ENCODE measurements at regions not wholly inside any gene's neighbourhood (a gene's known extent, or its start where the extent isn't known, plus 50 kb on each side); places are given as distances from the start of the nearest gene placed in this dataset.

DNA sequence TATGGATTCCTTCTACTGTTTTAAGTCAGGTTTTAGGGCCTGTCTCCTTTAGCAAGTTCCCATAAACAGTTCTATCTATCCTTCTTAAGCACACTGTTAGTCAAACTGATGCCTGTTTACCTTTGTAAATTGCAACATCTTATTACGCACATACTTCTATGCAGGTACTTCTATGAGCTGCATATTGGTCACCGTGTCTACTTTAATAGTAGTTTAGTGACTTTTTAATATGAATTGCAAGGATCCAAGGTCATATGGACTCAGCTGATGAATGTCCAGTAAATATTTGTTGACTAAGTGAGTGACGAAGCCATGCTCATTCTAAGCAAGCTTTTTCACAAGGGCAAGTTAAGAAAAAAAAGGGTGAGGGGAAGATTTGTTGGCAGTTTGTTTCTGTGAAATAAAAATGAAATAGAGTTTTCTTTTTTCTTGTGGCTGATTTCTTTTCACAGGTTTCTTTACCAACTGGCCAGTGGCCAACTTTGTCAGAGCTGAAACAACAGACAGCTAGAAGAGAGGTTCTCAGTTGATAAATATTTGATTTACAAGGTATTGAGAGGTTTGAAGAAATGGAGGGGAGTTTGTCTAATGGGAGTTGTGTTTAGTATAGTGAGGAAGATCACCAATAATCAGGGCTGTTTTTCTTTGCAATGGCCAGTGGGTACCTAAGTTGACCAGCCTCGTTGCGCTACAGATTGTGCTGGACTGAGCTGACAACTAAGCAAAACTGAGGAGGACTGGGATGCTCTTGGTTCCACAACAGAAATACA, 141.1 kb downstream of the SLC15A5 start:
- TF ChIP-seq POLR2A (IDR thresholded peaks at IDR 0.05) = no peak
- TF ChIP-seq, protein P1, sequence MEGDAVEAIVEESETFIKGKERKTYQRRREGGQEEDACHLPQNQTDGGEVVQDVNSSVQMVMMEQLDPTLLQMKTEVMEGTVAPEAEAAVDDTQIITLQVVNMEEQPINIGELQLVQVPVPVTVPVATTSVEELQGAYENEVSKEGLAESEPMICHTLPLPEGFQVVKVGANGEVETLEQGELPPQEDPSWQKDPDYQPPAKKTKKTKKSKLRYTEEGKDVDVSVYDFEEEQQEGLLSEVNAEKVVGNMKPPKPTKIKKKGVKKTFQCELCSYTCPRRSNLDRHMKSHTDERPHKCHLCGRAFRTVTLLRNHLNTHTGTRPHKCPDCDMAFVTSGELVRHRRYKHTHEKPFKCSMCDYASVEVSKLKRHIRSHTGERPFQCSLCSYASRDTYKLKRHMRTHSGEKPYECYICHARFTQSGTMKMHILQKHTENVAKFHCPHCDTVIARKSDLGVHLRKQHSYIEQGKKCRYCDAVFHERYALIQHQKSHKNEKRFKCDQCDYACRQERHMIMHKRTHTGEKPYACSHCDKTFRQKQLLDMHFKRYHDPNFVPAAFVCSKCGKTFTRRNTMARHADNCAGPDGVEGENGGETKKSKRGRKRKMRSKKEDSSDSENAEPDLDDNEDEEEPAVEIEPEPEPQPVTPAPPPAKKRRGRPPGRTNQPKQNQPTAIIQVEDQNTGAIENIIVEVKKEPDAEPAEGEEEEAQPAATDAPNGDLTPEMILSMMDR (IDR thresholded peaks at IDR 0.05) = no peak
- TF ChIP-seq POLR2AphosphoS5 (IDR thresholded peaks at IDR 0.05) = no peak
- no peak for TF ChIP-seq EP300 (IDR thresholded peaks at IDR 0.05)
